Mucosa of rectum (tissue), 2 donors: ENCODE measurements at regions not wholly inside any gene's neighbourhood (a gene's known extent, or its start where the extent isn't known, plus 50 kb on each side); places are given as distances from the start of the nearest gene placed in this dataset.
"Not testable (repeated sequence)": the region's sequence is repeated elsewhere in the genome, so short reads cannot be mapped to it uniquely, and the experiment has no call there.

Experiments used
- H3K27ac ChIP-seq, 2 donors: one replicate each; pipeline ENCODE4 v1.7.0; 2013; ENCODE audit warnings: inconsistent platforms in 2 of 2, low read depth in 2 of 2, low read length in 2 of 2
- H3K27me3 ChIP-seq, 2 donors: one replicate each; pipeline ENCODE4 v1.7.0; 2013; ENCODE audit warnings: low read length in 2 of 2; ENCODE audit not compliant: control insufficient read depth in 2 of 2, insufficient read depth in 2 of 2
- H3K36me3 ChIP-seq, 2 donors: one replicate each; pipeline ENCODE4 v1.7.0; 2013; ENCODE audit warnings: low read length in 2 of 2; ENCODE audit not compliant: control insufficient read depth in 2 of 2, insufficient read depth in 2 of 2
- H3K4me1 ChIP-seq, 2 donors: one replicate each; pipeline ENCODE4 v1.7.0; 2013; ENCODE audit warnings: low read length in 2 of 2, mild to moderate bottlenecking in 1 of 2; ENCODE audit not compliant: control insufficient read depth in 2 of 2, insufficient read depth in 2 of 2
- H3K4me3 ChIP-seq, 2 donors: one replicate each; pipeline ENCODE4 v1.7.0; 2013; ENCODE audit warnings: low read length in 2 of 2
- H3K9ac ChIP-seq, 2 donors: one replicate each; pipeline ENCODE4 v1.7.0; 2013; ENCODE audit warnings: low read length in 2 of 2, low read depth in 1 of 2, mild to moderate bottlenecking in 1 of 2
- H3K9me3 ChIP-seq, 2 donors: one replicate each; pipeline ENCODE4 v1.7.0; 2013; ENCODE audit warnings: low read length in 2 of 2; ENCODE audit not compliant: control insufficient read depth in 2 of 2
- donor health status: healthy.
- donor health status: Normal muscosa, but diverticular disease.

DNA sequence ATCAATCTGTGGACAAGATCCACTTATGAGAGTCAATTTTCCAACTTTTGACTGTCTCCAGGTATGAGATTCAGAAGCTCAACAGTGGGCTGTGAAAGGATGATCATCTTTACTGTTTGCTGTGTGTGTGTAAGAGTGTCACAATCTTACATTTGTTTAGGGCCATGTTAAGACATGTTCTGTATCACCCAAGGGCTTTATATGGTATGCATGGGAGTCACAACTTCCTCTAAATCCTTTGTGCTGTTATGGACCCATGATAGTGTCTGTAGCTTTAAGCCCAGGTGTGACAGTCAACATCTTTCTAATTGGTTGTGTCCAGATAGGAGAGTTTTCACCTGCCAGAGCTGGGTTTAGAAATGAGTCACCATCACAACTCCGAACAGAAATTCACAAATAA, 70.2 kb downstream of the ZNF726 start:
- not testable (repeated sequence) for H3K9ac ChIP-seq, H3K4me3 ChIP-seq, H3K9me3 ChIP-seq, H3K27ac ChIP-seq, H3K4me1 ChIP-seq, H3K36me3 ChIP-seq, H3K27me3 ChIP-seq

GRCh38 chr19:23986623-23987022, 71.9 kb downstream of the ZNF726 start:
- no peaks in the 10 kb centered on the region for H3K4me1 ChIP-seq
- H3K9ac ChIP-seq: no peak overlapping the region
- no peak overlapping the region for H3K27ac ChIP-seq
- no peaks in the 10 kb centered on the region for H3K9me3 ChIP-seq
- no peaks in the 10 kb centered on the region for H3K27me3 ChIP-seq
- H3K4me3 ChIP-seq: no peak overlapping the region
- no peaks in the 10 kb centered on the region for H3K36me3 ChIP-seq

DNA sequence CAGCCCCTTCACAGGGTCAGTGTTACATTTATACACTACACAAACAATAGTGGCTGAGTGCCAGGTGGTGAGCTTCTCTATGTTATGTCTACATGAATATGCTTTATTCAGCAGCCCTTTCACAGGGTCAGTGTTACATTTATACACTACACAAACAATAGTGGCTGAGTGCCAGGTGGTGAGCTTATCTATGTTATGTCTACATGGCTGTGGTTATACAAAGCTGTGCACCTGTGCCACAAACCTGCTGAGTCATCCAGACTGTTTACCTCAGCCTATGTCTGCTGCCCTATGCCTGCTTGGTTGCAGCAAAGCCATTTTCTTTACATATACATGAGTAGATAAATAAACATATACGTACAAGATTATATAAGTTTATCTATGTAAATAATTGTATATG, 76.5 kb downstream of the ZNF726 start:
- Histone ChIP-seq H3K36me3 (no peaks in the 10 kb centered on the region), H3K9me3 (no peaks in the 10 kb centered on the region), H3K4me3 (no peak overlapping the region), H3K27me3 (no peaks in the 10 kb centered on the region), H3K4me1 (no peaks in the 10 kb centered on the region), H3K27ac (no peak overlapping the region), H3K9ac (no peak overlapping the region)

GRCh38 chr19:23992348-23992747, 77.7 kb downstream of the ZNF726 start:
- Histone ChIP-seq H3K36me3 (no peaks in the 10 kb centered on the region), H3K9me3 (peaks cover under 1 to 2% of the 10 kb centered on the region in 2 donors), H3K4me3 (no peak overlapping the region), H3K27ac (no peak overlapping the region), H3K4me1 (no peaks in the 10 kb centered on the region), H3K9ac (no peak overlapping the region), H3K27me3 (no peaks in the 10 kb centered on the region)

DNA sequence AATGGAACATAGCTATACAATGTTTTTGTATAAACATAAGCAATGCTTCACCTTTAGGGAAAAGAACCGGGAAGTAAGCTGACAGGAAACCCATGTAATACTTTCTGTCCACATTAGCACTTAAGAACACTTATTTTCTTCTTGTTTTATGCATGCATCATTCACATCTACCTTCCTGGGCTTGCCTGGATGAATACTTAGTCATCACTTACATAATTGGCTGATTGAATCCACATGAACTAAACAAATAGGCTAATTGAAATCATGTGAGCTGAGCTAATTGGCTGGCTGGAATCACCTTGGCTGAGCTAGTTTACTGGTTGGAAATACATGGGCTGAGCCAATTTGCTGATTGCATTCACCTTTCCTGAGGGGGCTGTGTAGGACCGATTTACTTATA, 78.8 kb downstream of the ZNF726 start:
- Histone ChIP-seq H3K4me3 (no peak overlapping the region), H3K9ac (no peak overlapping the region), H3K9me3 (peaks cover 6 to 7% of the 10 kb centered on the region in 2 donors), H3K27ac (no peak overlapping the region), H3K27me3 (no peaks in the 10 kb centered on the region), H3K36me3 (no peaks in the 10 kb centered on the region), H3K4me1 (no peaks in the 10 kb centered on the region)

- Histone ChIP-seq H3K27ac (no peak overlapping the region), H3K9ac (no peak overlapping the region), H3K4me3 (no peak overlapping the region), H3K36me3 (no peaks in the 10 kb centered on the region), H3K4me1 (no peaks in the 10 kb centered on the region), H3K9me3 (peaks cover 6 to 11% of the 10 kb centered on the region in 2 donors), H3K27me3 (no peaks in the 10 kb centered on the region)
Observed at GRCh38 chr19:23996549-23996948, 81.9 kb downstream of the ZNF726 start.

DNA sequence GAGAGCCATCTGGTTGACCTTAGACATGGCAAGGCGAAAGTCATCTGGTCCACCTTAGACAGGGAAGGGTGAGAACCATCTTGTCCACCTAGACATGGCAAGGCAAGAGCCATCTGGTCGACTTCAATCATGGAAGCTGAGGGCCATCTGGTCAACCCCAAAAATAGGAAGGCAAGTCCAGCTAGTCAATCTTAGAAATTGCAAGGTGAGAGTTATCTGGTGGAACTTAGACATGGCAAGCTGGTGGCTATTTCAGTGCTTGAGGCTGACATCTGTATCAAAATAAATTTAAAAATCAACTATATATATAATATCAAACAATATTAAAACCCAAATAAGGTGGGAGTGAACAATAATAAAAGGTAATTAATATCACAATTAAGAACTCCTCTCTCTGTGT, 83.9 kb downstream of the ZNF726 start:
- Histone ChIP-seq H3K9me3 (peaks cover 9 to 11% of the 10 kb centered on the region in 2 donors), H3K9ac (no peak overlapping the region), H3K4me3 (no peak overlapping the region), H3K36me3 (no peaks in the 10 kb centered on the region), H3K4me1 (no peaks in the 10 kb centered on the region), H3K27ac (no peak overlapping the region), H3K27me3 (no peaks in the 10 kb centered on the region)

- Histone ChIP-seq H3K4me3 (no peak overlapping the region), H3K36me3 (no peaks in the 10 kb centered on the region), H3K27me3 (no peaks in the 10 kb centered on the region), H3K4me1 (no peaks in the 10 kb centered on the region), H3K9ac (no peak overlapping the region), H3K27ac (no peak overlapping the region), H3K9me3 (peaks cover 9 to 11% of the 10 kb centered on the region in 2 donors)
Observed at GRCh38 chr19:23999821-24000610, 85.3 kb downstream of the ZNF726 start.

GRCh38 chr19:24000656-24001055, 86.0 kb downstream of the ZNF726 start:
- Histone ChIP-seq H3K4me3 (no peak overlapping the region), H3K36me3 (no peaks in the 10 kb centered on the region), H3K27me3 (no peaks in the 10 kb centered on the region), H3K9ac (no peak overlapping the region), H3K4me1 (no peaks in the 10 kb centered on the region), H3K9me3 (peaks cover 9 to 11% of the 10 kb centered on the region in 2 donors), H3K27ac (no peak overlapping the region)

DNA sequence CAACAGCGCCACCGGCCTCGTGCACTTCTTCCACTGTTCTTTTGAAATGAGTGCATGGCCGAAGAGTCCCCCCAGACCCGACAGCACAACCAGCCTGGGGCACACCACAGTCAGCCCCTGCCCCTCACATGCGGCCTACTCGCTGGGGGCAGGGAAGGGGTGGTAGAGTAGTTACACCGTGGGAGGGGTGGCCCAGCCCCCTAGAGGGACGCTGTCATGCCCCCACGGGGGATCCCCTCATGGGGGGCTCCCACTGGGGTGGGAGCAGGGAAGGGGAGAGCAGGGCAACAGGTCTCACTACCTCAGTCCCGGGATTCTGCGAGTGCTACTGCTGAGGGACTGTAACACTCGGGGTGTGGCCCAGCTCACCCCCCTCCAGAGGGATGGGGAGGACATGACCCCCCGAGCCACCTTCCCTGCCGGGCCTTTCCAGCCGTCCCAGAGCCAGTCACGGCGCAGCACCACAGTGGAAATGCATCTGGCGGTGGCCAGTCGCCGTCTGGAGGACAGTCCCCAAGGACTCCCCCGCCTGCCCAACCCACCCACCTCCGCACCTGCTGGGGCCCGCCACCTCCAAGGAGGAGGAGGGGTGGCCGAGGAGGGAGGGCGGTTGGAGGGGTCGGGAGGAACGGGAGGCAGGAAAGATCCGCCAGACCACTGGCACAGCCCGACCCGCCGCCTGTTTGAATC, 84.6 kb upstream of the ZNF254 start:
- H3K4me3 ChIP-seq: no peak overlapping the region
- no peaks in the 10 kb centered on the region for H3K27me3 ChIP-seq
- H3K4me1 ChIP-seq: no peaks in the 10 kb centered on the region
- H3K9ac ChIP-seq: no peak overlapping the region
- H3K9me3 ChIP-seq: peaks cover 8 to 10% of the 10 kb centered on the region in 2 donors
- H3K36me3 ChIP-seq: no peaks in the 10 kb centered on the region
- H3K27ac ChIP-seq: no peak overlapping the region
